Fibroblast of peridontal ligament (primary cell): ENCODE measurements at regions not wholly inside any gene's neighbourhood (a gene's known extent, or its start where the extent isn't known, plus 50 kb on each side); places are given as distances from the start of the nearest gene placed in this dataset.

Experiments used
- DNase-seq: peaks from one replicate; pipeline ENCODE4 v3.0.0-alpha.2; 2010; ENCODE audit errors: extremely low read depth

GRCh38 chr6:40754461-40755045, 167.4 kb upstream of the LRFN2 start:
- no peak for DNase-seq

GRCh38 chr6:40753675-40754448, 166.7 kb upstream of the LRFN2 start:
- no peak for DNase-seq

GRCh38 chr6:40753048-40753447, 165.9 kb upstream of the LRFN2 start:
- DNase-seq: no peak

GRCh38 chr6:40744835-40745234, 157.7 kb upstream of the LRFN2 start:
- no peak for DNase-seq

- no peak for DNase-seq
Observed at GRCh38 chr6:40743690-40744446, 156.7 kb upstream of the LRFN2 start.

- no peak for DNase-seq
Observed at GRCh38 chr6:40743226-40743625, 156.1 kb upstream of the LRFN2 start.

- DNase-seq: no peak
Observed at GRCh38 chr6:40740518-40740917, 153.4 kb upstream of the LRFN2 start.

GRCh38 chr6:40738551-40739193, 151.5 kb upstream of the LRFN2 start:
- no peak for DNase-seq

GRCh38 chr6:40735521-40735920, 148.4 kb upstream of the LRFN2 start:
- no peak for DNase-seq

GRCh38 chr6:40735121-40735520, 148.0 kb upstream of the LRFN2 start:
- no peak for DNase-seq

- no peak for DNase-seq
Observed at GRCh38 chr6:40734607-40735006, 147.4 kb upstream of the LRFN2 start.

GRCh38 chr6:40733770-40734396, 146.7 kb upstream of the LRFN2 start:
- DNase-seq: no peak

- no peak for DNase-seq
Observed at GRCh38 chr6:40733290-40733689, 146.1 kb upstream of the LRFN2 start.

GRCh38 chr6:40732878-40733277, 145.7 kb upstream of the LRFN2 start:
- no peak for DNase-seq

- no peak for DNase-seq
Observed at GRCh38 chr6:40728643-40729042, 141.5 kb upstream of the LRFN2 start.

GRCh38 chr6:40727271-40727670, 140.1 kb upstream of the LRFN2 start:
- DNase-seq: no peak

GRCh38 chr6:40726853-40727252, 139.7 kb upstream of the LRFN2 start:
- DNase-seq: no peak

GRCh38 chr6:40725390-40725789, 138.2 kb upstream of the LRFN2 start:
- DNase-seq: no peak

- DNase-seq: no peak
Observed at GRCh38 chr6:40724886-40725285, 137.7 kb upstream of the LRFN2 start.

GRCh38 chr6:40723967-40724366, 136.8 kb upstream of the LRFN2 start:
- no peak for DNase-seq

GRCh38 chr6:40722553-40723258, 135.5 kb upstream of the LRFN2 start:
- DNase-seq: no peak
